ENCODE measurements at regions not wholly inside any gene's neighbourhood (a gene's known extent, or its start where the extent isn't known, plus 50 kb on each side); places are given as distances from the start of the nearest gene placed in this dataset.

GRCh38 chr7:124557587-124557986, 208.0 kb downstream of the GPR37 start:
- WGBS, 2 donors: 76 to 77% methylated on average over 1 of the region's 1 CpG

GRCh38 chr7:124557101-124557500, 208.5 kb downstream of the GPR37 start:
- H3K4me1 ChIP-seq (ENCODE audit: control insufficient read depth in 5 of 5, insufficient read depth in 5 of 5, low read length in 5 of 5): no peaks in the 10 kb centered on the region
- H3K9me3 ChIP-seq (ENCODE audit: control insufficient read depth in 4 of 4, insufficient read depth in 3 of 4, low read length in 3 of 4): no peaks in the 10 kb centered on the region
- TF ChIP-seq, protein P1, sequence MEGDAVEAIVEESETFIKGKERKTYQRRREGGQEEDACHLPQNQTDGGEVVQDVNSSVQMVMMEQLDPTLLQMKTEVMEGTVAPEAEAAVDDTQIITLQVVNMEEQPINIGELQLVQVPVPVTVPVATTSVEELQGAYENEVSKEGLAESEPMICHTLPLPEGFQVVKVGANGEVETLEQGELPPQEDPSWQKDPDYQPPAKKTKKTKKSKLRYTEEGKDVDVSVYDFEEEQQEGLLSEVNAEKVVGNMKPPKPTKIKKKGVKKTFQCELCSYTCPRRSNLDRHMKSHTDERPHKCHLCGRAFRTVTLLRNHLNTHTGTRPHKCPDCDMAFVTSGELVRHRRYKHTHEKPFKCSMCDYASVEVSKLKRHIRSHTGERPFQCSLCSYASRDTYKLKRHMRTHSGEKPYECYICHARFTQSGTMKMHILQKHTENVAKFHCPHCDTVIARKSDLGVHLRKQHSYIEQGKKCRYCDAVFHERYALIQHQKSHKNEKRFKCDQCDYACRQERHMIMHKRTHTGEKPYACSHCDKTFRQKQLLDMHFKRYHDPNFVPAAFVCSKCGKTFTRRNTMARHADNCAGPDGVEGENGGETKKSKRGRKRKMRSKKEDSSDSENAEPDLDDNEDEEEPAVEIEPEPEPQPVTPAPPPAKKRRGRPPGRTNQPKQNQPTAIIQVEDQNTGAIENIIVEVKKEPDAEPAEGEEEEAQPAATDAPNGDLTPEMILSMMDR (IDR thresholded peaks at IDR 0.05; ENCODE audit: control extremely low read depth, extremely low read depth): no peak
- H3K27me3 ChIP-seq (ENCODE audit: control insufficient read depth in 3 of 3, insufficient read depth in 3 of 3, low read length in 2 of 3): no peaks in the 10 kb centered on the region
- H3K27ac ChIP-seq (ENCODE audit: low read depth in 1 of 2, low read length in 1 of 2): no peak overlapping the region
- H3K9ac ChIP-seq (ENCODE audit: insufficient read depth in 1 of 2, low read length in 2 of 2): no peak overlapping the region
- no peak overlapping the region for H3K4me3 ChIP-seq
- no peak for DNase-seq
- 71 to 76% methylated on average over 5 of the region's 5 CpGs for WGBS, 2 donors
- ATAC-seq (ENCODE audit: insufficient read depth, low FRiP score): no peak
- H3K36me3 ChIP-seq (ENCODE audit: control insufficient read depth in 4 of 4, insufficient read depth in 4 of 4, low read length in 4 of 4): no peaks in the 10 kb centered on the region

More at GRCh38 chr7:124557587-124557986, 208.0 kb downstream of the GPR37 start:
- ATAC-seq (ENCODE audit: insufficient read depth, low FRiP score) (no peak), DNase-seq (no peak)
- Histone ChIP-seq H3K27ac (ENCODE audit: low read depth in 1 of 2, low read length in 1 of 2) (no peak overlapping the region), H3K4me3 (no peak overlapping the region), H3K27me3 (ENCODE audit: control insufficient read depth in 3 of 3, insufficient read depth in 3 of 3, low read length in 2 of 3) (no peaks in the 10 kb centered on the region), H3K9me3 (ENCODE audit: control insufficient read depth in 4 of 4, insufficient read depth in 3 of 4, low read length in 3 of 4) (no peaks in the 10 kb centered on the region), H3K9ac (ENCODE audit: insufficient read depth in 1 of 2, low read length in 2 of 2) (no peak overlapping the region), H3K36me3 (ENCODE audit: control insufficient read depth in 4 of 4, insufficient read depth in 4 of 4, low read length in 4 of 4) (no peaks in the 10 kb centered on the region), H3K4me1 (ENCODE audit: control insufficient read depth in 5 of 5, insufficient read depth in 5 of 5, low read length in 5 of 5) (no peaks in the 10 kb centered on the region)
- TF ChIP-seq, protein P1 (IDR thresholded peaks at IDR 0.05; ENCODE audit: control extremely low read depth, extremely low read depth): no peak

- no peaks in the 10 kb centered on the region for H3K4me1 ChIP-seq (ENCODE audit: control insufficient read depth in 5 of 5, insufficient read depth in 5 of 5, low read length in 5 of 5)
- no peaks in the 10 kb centered on the region for H3K27me3 ChIP-seq (ENCODE audit: control insufficient read depth in 3 of 3, insufficient read depth in 3 of 3, low read length in 2 of 3)
- ATAC-seq (ENCODE audit: insufficient read depth, low FRiP score): no peak
- WGBS, 2 donors: 86 to 88% methylated on average over 4 of the region's 4 CpGs
- DNase-seq: no peak
- H3K4me3 ChIP-seq: no peak overlapping the region
- H3K9ac ChIP-seq (ENCODE audit: insufficient read depth in 1 of 2, low read length in 2 of 2): no peak overlapping the region
- H3K36me3 ChIP-seq (ENCODE audit: control insufficient read depth in 4 of 4, insufficient read depth in 4 of 4, low read length in 4 of 4): no peaks in the 10 kb centered on the region
- no peak overlapping the region for H3K27ac ChIP-seq (ENCODE audit: low read depth in 1 of 2, low read length in 1 of 2)
- TF ChIP-seq, protein P1 (IDR thresholded peaks at IDR 0.05; ENCODE audit: control extremely low read depth, extremely low read depth): no peak
- no peaks in the 10 kb centered on the region for H3K9me3 ChIP-seq (ENCODE audit: control insufficient read depth in 4 of 4, insufficient read depth in 3 of 4, low read length in 3 of 4)
Observed at GRCh38 chr7:124553502-124553901, 212.1 kb downstream of the GPR37 start.

GRCh38 chr7:124552217-124552616, 213.4 kb downstream of the GPR37 start:
- TF ChIP-seq, protein P1 (IDR thresholded peaks at IDR 0.05; ENCODE audit: control extremely low read depth, extremely low read depth): no peak
- H3K9ac ChIP-seq (ENCODE audit: insufficient read depth in 1 of 2, low read length in 2 of 2): no peak overlapping the region
- H3K27ac ChIP-seq (ENCODE audit: low read depth in 1 of 2, low read length in 1 of 2): no peak overlapping the region
- H3K9me3 ChIP-seq (ENCODE audit: control insufficient read depth in 4 of 4, insufficient read depth in 3 of 4, low read length in 3 of 4): no peaks in the 10 kb centered on the region
- ATAC-seq (ENCODE audit: insufficient read depth, low FRiP score): no peak
- H3K4me1 ChIP-seq (ENCODE audit: control insufficient read depth in 5 of 5, insufficient read depth in 5 of 5, low read length in 5 of 5): no peaks in the 10 kb centered on the region
- H3K27me3 ChIP-seq (ENCODE audit: control insufficient read depth in 3 of 3, insufficient read depth in 3 of 3, low read length in 2 of 3): no peaks in the 10 kb centered on the region
- WGBS, 2 donors: 81 to 83% methylated on average over 2 of the region's 2 CpGs
- DNase-seq: no peak
- no peak overlapping the region for H3K4me3 ChIP-seq
- H3K36me3 ChIP-seq (ENCODE audit: control insufficient read depth in 4 of 4, insufficient read depth in 4 of 4, low read length in 4 of 4): no peaks in the 10 kb centered on the region
